GM19238 (cell line): ENCODE measurements at regions not wholly inside any gene's neighbourhood (a gene's known extent, or its start where the extent isn't known, plus 50 kb on each side); places are given as distances from the start of the nearest gene placed in this dataset.
A peak's percentile ranks its signal among the peaks of the same experiment; 100 is the strongest.

ENCODE experiments used
- DNase-seq: peaks from one replicate; pipeline ENCODE4 v3.0.0; 2011; ENCODE audit warnings: low spot score; ENCODE audit not compliant: insufficient read length

GRCh38 chr20:51335329-51335841, 207.1 kb downstream of the NFATC2 start:
- no peak for DNase-seq

- DNase-seq: no peak
These were observed 207.9 kb downstream of the NFATC2 start for GRCh38 chr20:51334609-51335008.

- no peak for DNase-seq
These were observed 208.5 kb downstream of the NFATC2 start for GRCh38 chr20:51333971-51334370.

GRCh38 chr20:51333446-51333845, 209.1 kb downstream of the NFATC2 start:
- no peak for DNase-seq

- no peak for DNase-seq
These were observed 211.0 kb downstream of the NFATC2 start for GRCh38 chr20:51331481-51331880.

GRCh38 chr20:51329845-51330244, 212.7 kb downstream of the NFATC2 start:
- no peak for DNase-seq

GRCh38 chr20:51327251-51327841, 215.2 kb downstream of the NFATC2 start:
- no peak for DNase-seq

- DNase-seq: no peak
These were observed 216.2 kb downstream of the NFATC2 start for GRCh38 chr20:51326201-51326819.

GRCh38 chr20:51322164-51322707, 220.3 kb downstream of the NFATC2 start:
- no peak for DNase-seq

- no peak for DNase-seq
These were observed 221.0 kb downstream of the NFATC2 start for GRCh38 chr20:51321343-51322163.

- DNase-seq: no peak
These were observed 223.0 kb downstream of the NFATC2 start for GRCh38 chr20:51319522-51319921.

GRCh38 chr20:51318058-51318949, 224.2 kb downstream of the NFATC2 start:
- DNase-seq: no peak

GRCh38 chr20:51315390-51315789, 227.1 kb downstream of the NFATC2 start:
- no peak for DNase-seq

GRCh38 chr20:51313358-51313827, 229.1 kb downstream of the NFATC2 start:
- DNase-seq: no peak

- DNase-seq: no peak
These were observed 230.1 kb downstream of the NFATC2 start for GRCh38 chr20:51312480-51312783.

GRCh38 chr20:51311636-51312479, 230.7 kb downstream of the NFATC2 start:
- no peak for DNase-seq

GRCh38 chr20:51310216-51310615, 232.3 kb downstream of the NFATC2 start:
- DNase-seq: no peak

GRCh38 chr20:51309128-51309527, 233.4 kb downstream of the NFATC2 start:
- no peak for DNase-seq

- peak; percentile 77 for DNase-seq
These were observed 235.8 kb downstream of the NFATC2 start for GRCh38 chr20:51306521-51307358.
